Sigmoid colon (tissue), 6 donors: ENCODE measurements at regions not wholly inside any gene's neighbourhood (a gene's known extent, or its start where the extent isn't known, plus 50 kb on each side); places are given as distances from the start of the nearest gene placed in this dataset.

Experiments
- DNase-seq: peaks from one replicate; pipeline ENCODE4 v3.0.0-alpha.2; 2019
- H3K27ac ChIP-seq, 4 donors: fragments of 200-600 bp; sonication (generic); one replicate each; pipeline ENCODE4 v1.5.1; 2016 to 2019; ENCODE audit warnings: mild to moderate bottlenecking in 1 of 4
- H3K27me3 ChIP-seq, 3 donors: fragments of 200-600 bp; sonication (generic); one replicate each; pipeline ENCODE4 v1.5.1; 2019; ENCODE audit warnings: mild to moderate bottlenecking in 1 of 3
- H3K36me3 ChIP-seq, 4 donors: fragments of 200-600 bp; sonication (generic); one replicate each; pipeline ENCODE4 v1.5.1; 2016 to 2019
- H3K4me1 ChIP-seq, 4 donors: fragments of 200-600 bp; sonication (generic); one replicate each; pipeline ENCODE4 v1.5.1; 2017 to 2019
- H3K4me3 ChIP-seq, 4 donors: fragments of 200-600 bp; sonication (generic); one replicate each; pipeline ENCODE4 v1.5.1; 2017 to 2019; ENCODE audit warnings: mild to moderate bottlenecking in 2 of 4, moderate library complexity in 1 of 4
- H3K9me3 ChIP-seq, 4 donors: fragments of 200-600 bp in 3 of 4; sonication (generic) in 3 of 4; one replicate each; pipeline versions ENCODE4 v1.5.1 to v1.6.1; 2013 to 2019
- CTCF ChIP-seq, 4 experiments: fragments of 450-650 bp in 3 of 4; fragments of 200-600 bp in 1 of 4; IDR thresholded peaks; one replicate each; pipeline ENCODE4 v1.5.1; 2016 to 2019; ENCODE audit warnings: antibody characterized with exemption in 4 of 4, mild to moderate bottlenecking in 3 of 4, moderate library complexity in 2 of 4
- EP300 ChIP-seq, 4 donors: sonication (generic); formaldehyde crosslinking; IDR thresholded peaks; one replicate each; pipeline ENCODE4 v1.6.1; 2017; ENCODE audit warnings: antibody characterized with exemption in 4 of 4
- POLR2A ChIP-seq, 2 donors: fragments of 450-650 bp; IDR thresholded peaks; one replicate each; pipeline ENCODE4 v1.6.1; 2016; ENCODE audit warnings: antibody characterized with exemption in 2 of 2, mild to moderate bottlenecking in 2 of 2, moderate library complexity in 2 of 2
- POLR2AphosphoS5 ChIP-seq, 4 donors: sonication (generic); formaldehyde crosslinking; IDR thresholded peaks; one replicate each; pipeline ENCODE4 v1.6.1; 2017; ENCODE audit warnings: antibody characterized with exemption in 4 of 4
- WGBS, 2 donors: extraction: QIAGEN DNeasy Blood & Tissue Kit; methylation state at CpG; one replicate each; pipeline ENCODE4 v1.1.7; 2013; 5-methylcytosine and 5-hydroxymethylcytosine counted together
- intact Hi-C: fragments of 100-400 bp; cut with DNase I; formaldehyde crosslinking; loops from one replicate; pipeline ENCODE4 v1.15.1; 2023
- donor health status: healthy with polysubstance abuse.
- donor health status: healthy.

GRCh38 chr20:57043669-57044268, 222.7 kb downstream of the BMP7 start:
- intact Hi-C loops, result loop anchor here (5.0 to 10.0 kb wide), 3 partner anchors 36 to 419 kb away; partner anchors contain the start of gene TFAP2C
- TF ChIP-seq POLR2A (IDR thresholded peaks at IDR 0.05) (no peak), CTCF (IDR thresholded peaks at IDR 0.05) (no peak), POLR2AphosphoS5 (IDR thresholded peaks at IDR 0.05) (no peak), EP300 (IDR thresholded peaks at IDR 0.05) (no peak)
- H3K36me3 ChIP-seq, result no peaks in the 10 kb centered on the region
- no peaks in the 10 kb centered on the region for H3K9me3 ChIP-seq
- peak; percentile 27 for DNase-seq
- 28 to 68% methylated on average over 16 of the region's 16 CpGs for WGBS, 2 donors
- H3K4me3 ChIP-seq, result no peak overlapping the region
- H3K27me3 ChIP-seq, result no peaks in the 10 kb centered on the region
- peaks cover 0 to 47% (median 29%) of the 10 kb centered on the region in 4 donors for H3K4me1 ChIP-seq
- peak overlapping the region in 1 of 4 donors; percentile 67 for H3K27ac ChIP-seq

GRCh38 chr20:57047281-57048026, 219.0 kb downstream of the BMP7 start:
- Histone ChIP-seq H3K27ac (no peak overlapping the region), H3K4me3 (no peak overlapping the region), H3K27me3 (no peaks in the 10 kb centered on the region), H3K9me3 (no peaks in the 10 kb centered on the region), H3K4me1 (peaks cover 0 to 10% (median 8%) of the 10 kb centered on the region in 4 donors), H3K36me3 (no peaks in the 10 kb centered on the region)
- WGBS, 2 donors, result 17 to 50% methylated on average over 20 of the region's 20 CpGs
- TF ChIP-seq POLR2A (IDR thresholded peaks at IDR 0.05) (no peak), CTCF (IDR thresholded peaks at IDR 0.05) (no peak), POLR2AphosphoS5 (IDR thresholded peaks at IDR 0.05) (no peak), EP300 (IDR thresholded peaks at IDR 0.05) (no peak)
- intact Hi-C loops, result loop anchor here (10.0 kb wide), 1 partner anchor 423 kb away; the partner anchor contains the start of gene TFAP2C
- DNase-seq, result peak; percentile 57

DNA sequence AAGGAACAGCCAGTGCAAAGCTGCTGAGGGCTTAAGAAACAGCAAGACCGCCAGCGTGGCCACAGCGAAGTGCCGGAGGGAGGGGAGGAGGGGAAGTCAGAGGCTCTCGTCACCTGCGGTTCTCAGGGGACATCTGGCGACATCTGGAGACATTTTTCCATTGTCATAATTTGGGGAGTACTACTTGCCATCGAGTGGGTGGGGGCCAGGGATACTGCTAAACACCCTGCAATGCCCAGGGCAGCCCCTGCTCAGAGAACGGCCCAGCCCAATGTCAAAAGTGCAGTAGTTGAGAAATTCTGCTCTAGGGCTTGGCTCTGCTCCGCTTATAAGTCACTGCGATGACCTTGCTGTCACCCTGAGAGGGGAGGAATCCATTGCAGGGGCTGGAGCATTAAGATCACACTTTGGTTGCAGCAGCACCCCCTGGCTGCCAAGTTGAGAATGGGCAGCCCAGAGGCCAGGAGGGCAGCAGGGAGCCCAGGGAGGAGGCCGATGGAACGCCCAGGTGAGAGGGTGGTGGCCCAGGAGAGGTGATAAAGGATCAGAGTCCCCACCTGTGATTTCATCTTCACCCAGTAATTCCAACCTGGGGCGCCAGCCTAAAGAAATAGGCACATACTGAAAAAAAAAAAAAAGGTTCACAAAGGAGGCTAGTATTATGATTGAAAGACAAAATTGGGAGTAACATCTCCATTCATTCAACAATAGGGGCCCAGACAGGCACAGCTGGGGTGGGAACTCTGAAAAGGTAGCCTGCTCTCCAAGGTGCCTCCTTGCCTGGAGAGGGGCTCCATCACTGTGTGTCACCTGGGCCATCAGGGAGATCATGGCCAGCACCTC, 218.2 kb downstream of the BMP7 start:
- no peaks in the 10 kb centered on the region for H3K36me3 ChIP-seq
- H3K27ac ChIP-seq, result no peak overlapping the region
- no peak for TF ChIP-seq POLR2A (IDR thresholded peaks at IDR 0.05)
- TF ChIP-seq CTCF (IDR thresholded peaks at IDR 0.05), result peak in 2 of 4 experiments; percentile 40 to 45
- WGBS, 2 donors, result 52 to 58% methylated on average over 14 of the region's 14 CpGs
- intact Hi-C loops, result loop anchor here (10.0 kb wide), 1 partner anchor 423 kb away; the partner anchor contains the start of gene TFAP2C
- peaks cover 0 to 4% (median 0%) of the 10 kb centered on the region in 4 donors for H3K9me3 ChIP-seq
- H3K4me3 ChIP-seq, result no peak overlapping the region
- no peaks in the 10 kb centered on the region for H3K27me3 ChIP-seq
- peaks cover 0 to 10% (median 2%) of the 10 kb centered on the region in 4 donors for H3K4me1 ChIP-seq
- DNase-seq, result peak; percentile 64

DNA sequence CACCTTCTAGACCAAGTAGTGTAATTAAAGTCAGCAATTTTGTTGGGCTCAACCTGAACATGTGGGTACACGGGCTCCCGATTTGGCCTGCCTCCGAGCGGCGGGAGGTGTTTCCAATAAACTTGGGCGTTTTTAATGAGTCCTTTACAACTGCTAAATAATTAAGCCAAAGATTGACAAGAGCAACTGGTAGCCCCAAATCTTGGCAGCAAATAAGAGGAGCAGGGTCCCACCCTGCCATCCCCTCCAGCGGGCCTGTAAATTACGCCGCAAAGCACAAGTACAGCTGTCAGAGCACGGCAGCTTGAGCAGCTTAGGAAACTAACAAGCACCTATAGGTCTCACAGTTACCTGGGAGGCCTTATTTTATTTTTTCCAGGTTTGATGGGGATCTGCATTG, 217.1 kb downstream of the BMP7 start:
- no peak overlapping the region for H3K4me3 ChIP-seq
- 83 to 84% methylated on average over 10 of the region's 10 CpGs for WGBS, 2 donors
- no peak for DNase-seq
- H3K4me1 ChIP-seq, result peaks cover 0 to 10% (median 0%) of the 10 kb centered on the region in 4 donors
- intact Hi-C loops, result loop anchor here (10.0 kb wide), 1 partner anchor 424 kb away; the partner anchor contains the start of gene TFAP2C
- TF ChIP-seq CTCF (IDR thresholded peaks at IDR 0.05) (no peak), EP300 (IDR thresholded peaks at IDR 0.05) (no peak), POLR2AphosphoS5 (IDR thresholded peaks at IDR 0.05) (no peak), POLR2A (IDR thresholded peaks at IDR 0.05) (no peak)
- H3K36me3 ChIP-seq, result no peaks in the 10 kb centered on the region
- H3K9me3 ChIP-seq, result peaks cover 0 to 4% (median 0%) of the 10 kb centered on the region in 4 donors
- H3K27me3 ChIP-seq, result no peaks in the 10 kb centered on the region
- no peak overlapping the region for H3K27ac ChIP-seq
